Cardiac muscle cell (in vitro differentiated cells and primary cell): ENCODE measurements at regions not wholly inside any gene's neighbourhood (a gene's known extent, or its start where the extent isn't known, plus 50 kb on each side); places are given as distances from the start of the nearest gene placed in this dataset.
"Not testable (repeated sequence)": the region's sequence is repeated elsewhere in the genome, so short reads cannot be mapped to it uniquely, and the experiment has no call there.

Experiments used
- DNase-seq, 2 donors: peaks; one replicate each; pipeline versions ENCODE4 v3.0.0 to v3.0.0-alpha.2; 2010 to 2017; ENCODE audit warnings: low read depth in 1 of 2, low spot score in 1 of 2
- H3K27ac ChIP-seq: fragments of 200-600 bp; sonication (generic); 2 replicates; pipeline ENCODE4 v1.5.1; 2016
- H3K27me3 ChIP-seq: fragments of 200-600 bp; sonication (generic); 2 replicates; pipeline ENCODE4 v1.6.0; 2016; ENCODE audit warnings: control low read depth
- H3K36me3 ChIP-seq: fragments of 200-600 bp; sonication (generic); 2 replicates; pipeline ENCODE4 v1.5.1; 2016; ENCODE audit warnings: control low read depth
- H3K4me1 ChIP-seq: fragments of 200-600 bp; sonication (generic); 2 replicates; pipeline ENCODE4 v1.8.1; 2017; ENCODE audit warnings: low read depth, mild to moderate bottlenecking, mixed run types
- H3K4me3 ChIP-seq: fragments of 200-600 bp; sonication (generic); 2 replicates; pipeline ENCODE4 v1.5.1; 2016; ENCODE audit warnings: mild to moderate bottlenecking
- H3K9me3 ChIP-seq: fragments of 200-600 bp; sonication (generic); 2 replicates; pipeline ENCODE4 v1.5.1; 2017; ENCODE audit warnings: low read depth, mild to moderate bottlenecking, control low read depth
- TF ChIP-seq, protein P1 (sequence below): IDR thresholded peaks from 2 replicates; pipeline ENCODE4 v1.5.1; 2012; ENCODE audit warnings: low read depth, mild to moderate bottlenecking, low read length

DNA sequence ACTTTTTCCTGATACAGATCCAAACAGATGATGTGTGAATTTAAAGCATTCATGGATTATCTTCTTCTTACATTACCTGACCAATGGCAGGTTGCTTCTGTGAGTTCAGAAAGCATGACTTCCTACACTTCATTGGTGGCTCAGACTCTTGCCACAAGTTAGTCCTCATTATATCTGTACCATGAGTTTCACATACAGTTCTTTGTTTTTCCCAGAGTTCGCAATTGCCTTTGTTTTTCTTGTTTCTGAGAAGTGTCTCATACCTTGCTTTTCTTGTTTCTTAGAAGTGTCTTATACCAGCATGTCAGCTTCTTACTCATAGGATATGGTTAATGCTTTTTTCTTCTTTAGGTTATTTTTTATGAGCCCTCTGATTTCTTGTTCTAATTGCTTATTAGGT is 133.8 kb upstream of the TLE3 start:
- Histone ChIP-seq H3K27me3 (peaks cover 11% of the 10 kb centered on the region), H3K27ac (no peak overlapping the region), H3K4me3 (no peak overlapping the region), H3K4me1 (no peaks in the 10 kb centered on the region), H3K36me3 (no peaks in the 10 kb centered on the region), H3K9me3 (no peaks in the 10 kb centered on the region)
- TF ChIP-seq, protein P1, sequence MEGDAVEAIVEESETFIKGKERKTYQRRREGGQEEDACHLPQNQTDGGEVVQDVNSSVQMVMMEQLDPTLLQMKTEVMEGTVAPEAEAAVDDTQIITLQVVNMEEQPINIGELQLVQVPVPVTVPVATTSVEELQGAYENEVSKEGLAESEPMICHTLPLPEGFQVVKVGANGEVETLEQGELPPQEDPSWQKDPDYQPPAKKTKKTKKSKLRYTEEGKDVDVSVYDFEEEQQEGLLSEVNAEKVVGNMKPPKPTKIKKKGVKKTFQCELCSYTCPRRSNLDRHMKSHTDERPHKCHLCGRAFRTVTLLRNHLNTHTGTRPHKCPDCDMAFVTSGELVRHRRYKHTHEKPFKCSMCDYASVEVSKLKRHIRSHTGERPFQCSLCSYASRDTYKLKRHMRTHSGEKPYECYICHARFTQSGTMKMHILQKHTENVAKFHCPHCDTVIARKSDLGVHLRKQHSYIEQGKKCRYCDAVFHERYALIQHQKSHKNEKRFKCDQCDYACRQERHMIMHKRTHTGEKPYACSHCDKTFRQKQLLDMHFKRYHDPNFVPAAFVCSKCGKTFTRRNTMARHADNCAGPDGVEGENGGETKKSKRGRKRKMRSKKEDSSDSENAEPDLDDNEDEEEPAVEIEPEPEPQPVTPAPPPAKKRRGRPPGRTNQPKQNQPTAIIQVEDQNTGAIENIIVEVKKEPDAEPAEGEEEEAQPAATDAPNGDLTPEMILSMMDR: no peak
- DNase-seq: no peak

- not testable (repeated sequence) for H3K4me1 ChIP-seq, H3K27ac ChIP-seq, H3K4me3 ChIP-seq, H3K9me3 ChIP-seq, H3K36me3 ChIP-seq, DNase-seq
- H3K27me3 ChIP-seq: peaks cover 34% of the 10 kb centered on the region
Observed at GRCh38 chr15:70227918-70228317, 130.2 kb upstream of the TLE3 start.

DNA sequence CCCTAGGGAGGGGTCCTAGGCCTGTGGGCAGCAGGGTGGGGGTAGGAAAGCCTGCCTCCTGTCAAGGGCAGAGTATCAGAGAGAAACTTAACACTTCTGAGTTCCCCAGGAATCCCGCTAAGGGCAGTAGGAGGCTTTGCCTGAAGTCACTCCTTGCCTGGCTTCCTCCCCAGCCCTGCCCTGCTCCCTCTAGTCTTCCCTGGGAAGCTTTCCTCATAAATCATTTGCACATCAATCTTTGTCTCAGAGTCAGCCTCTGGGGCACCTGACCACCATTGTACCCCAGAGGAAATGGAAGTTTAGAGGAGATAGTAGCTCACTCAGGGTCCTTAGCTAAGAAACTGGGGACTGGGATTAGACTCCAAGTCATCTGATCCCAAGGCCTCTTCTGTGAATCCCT is 129.4 kb upstream of the TLE3 start:
- TF ChIP-seq, protein P1: no peak
- H3K4me1 ChIP-seq: no peaks in the 10 kb centered on the region
- H3K9me3 ChIP-seq: no peaks in the 10 kb centered on the region
- no peak overlapping the region for H3K27ac ChIP-seq
- DNase-seq: no peak
- no peaks in the 10 kb centered on the region for H3K36me3 ChIP-seq
- H3K27me3 ChIP-seq: peaks cover 39% of the 10 kb centered on the region
- H3K4me3 ChIP-seq: no peak overlapping the region

- Histone ChIP-seq H3K9me3 (no peaks in the 10 kb centered on the region), H3K36me3 (no peaks in the 10 kb centered on the region), H3K27ac (no peak overlapping the region), H3K4me1 (no peaks in the 10 kb centered on the region), H3K27me3 (peaks cover 45% of the 10 kb centered on the region), H3K4me3 (no peak overlapping the region)
- no peak for DNase-seq
- TF ChIP-seq, protein P1: no peak
Observed at GRCh38 chr15:70226337-70226980, 128.7 kb upstream of the TLE3 start.

DNA sequence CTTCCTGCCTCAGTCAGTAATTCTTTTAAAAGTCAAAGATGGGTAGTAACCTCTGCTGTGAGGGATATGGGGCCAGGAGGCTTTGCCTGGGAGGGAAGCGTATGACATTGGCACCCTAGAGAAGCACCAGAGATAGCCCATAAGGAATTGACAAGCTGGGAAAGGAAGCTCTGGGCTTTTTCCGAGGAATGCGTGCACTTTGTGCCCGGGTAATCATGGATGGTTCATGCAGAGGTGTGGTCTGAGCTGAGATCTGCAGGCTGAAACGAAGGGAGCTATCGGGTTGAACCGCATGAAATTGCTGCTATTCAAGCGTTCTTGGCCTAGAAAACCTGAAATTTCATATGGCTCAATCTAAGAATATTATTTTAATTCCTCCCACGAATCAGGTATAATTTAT is 127.7 kb upstream of the TLE3 start:
- TF ChIP-seq, protein P1: no peak
- Histone ChIP-seq H3K36me3 (no peaks in the 10 kb centered on the region), H3K4me3 (no peak overlapping the region), H3K4me1 (no peaks in the 10 kb centered on the region), H3K27ac (no peak overlapping the region), H3K27me3 (peaks cover 54% of the 10 kb centered on the region), H3K9me3 (no peaks in the 10 kb centered on the region)
- no peak for DNase-seq

DNA sequence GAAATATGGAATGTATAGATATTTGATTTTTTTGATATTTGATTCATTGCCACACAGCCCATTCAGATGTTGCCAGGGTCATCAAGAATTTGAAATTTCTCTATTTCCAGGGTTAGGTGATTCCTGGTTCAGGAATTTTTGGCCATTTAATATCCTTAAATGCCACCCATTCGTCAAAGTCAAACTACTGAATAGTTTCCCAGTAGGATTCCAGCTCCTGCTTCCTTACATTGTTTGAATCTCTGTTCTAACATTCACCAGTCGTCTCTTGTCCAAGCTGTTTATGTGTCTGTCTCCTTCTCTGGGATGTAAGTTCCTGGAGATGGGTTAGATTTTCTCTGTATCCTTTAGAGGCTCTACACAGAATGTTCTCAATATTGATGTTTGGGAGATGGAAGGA is 124.9 kb upstream of the TLE3 start:
- H3K4me1 ChIP-seq: no peaks in the 10 kb centered on the region
- no peak for DNase-seq
- H3K9me3 ChIP-seq: no peaks in the 10 kb centered on the region
- no peak overlapping the region for H3K4me3 ChIP-seq
- TF ChIP-seq, protein P1: no peak
- H3K27me3 ChIP-seq: peaks cover 80% of the 10 kb centered on the region
- H3K36me3 ChIP-seq: no peaks in the 10 kb centered on the region
- no peak overlapping the region for H3K27ac ChIP-seq
